IPS-20b (cell line): ENCODE measurements at regions not wholly inside any gene's neighbourhood (a gene's known extent, or its start where the extent isn't known, plus 50 kb on each side); places are given as distances from the start of the nearest gene placed in this dataset.

Experiments used
- H3K27ac ChIP-seq: one replicate; pipeline ENCODE4 v1.5.1; 2013; ENCODE audit warnings: low read length
- H3K27me3 ChIP-seq: 2 replicates; pipeline ENCODE4 v1.6.1; 2013; ENCODE audit warnings: mild to moderate bottlenecking, low read length, inconsistent platforms; ENCODE audit not compliant: insufficient read depth
- H3K36me3 ChIP-seq: 2 replicates; pipeline ENCODE4 v1.6.1; 2013; ENCODE audit warnings: low read depth, mild to moderate bottlenecking, inconsistent platforms, low read length, moderate library complexity; ENCODE audit not compliant: insufficient read depth
- H3K4me1 ChIP-seq: 2 replicates; pipeline ENCODE4 v1.6.1; 2013; ENCODE audit warnings: mild to moderate bottlenecking, control low read depth, inconsistent platforms, low read length, moderate library complexity; ENCODE audit not compliant: insufficient read depth
- H3K4me3 ChIP-seq: 2 replicates; pipeline ENCODE4 v1.5.1; 2013; ENCODE audit warnings: mild to moderate bottlenecking, low read length, inconsistent platforms
- H3K9ac ChIP-seq: 2 replicates; pipeline ENCODE4 v1.6.1; 2013; ENCODE audit warnings: low read depth, mild to moderate bottlenecking, inconsistent platforms, low read length, moderate library complexity
- H3K9me3 ChIP-seq: 2 replicates; pipeline ENCODE4 v1.6.1; 2013; ENCODE audit warnings: mild to moderate bottlenecking, low read depth, low read length, inconsistent platforms; ENCODE audit not compliant: insufficient read depth

DNA sequence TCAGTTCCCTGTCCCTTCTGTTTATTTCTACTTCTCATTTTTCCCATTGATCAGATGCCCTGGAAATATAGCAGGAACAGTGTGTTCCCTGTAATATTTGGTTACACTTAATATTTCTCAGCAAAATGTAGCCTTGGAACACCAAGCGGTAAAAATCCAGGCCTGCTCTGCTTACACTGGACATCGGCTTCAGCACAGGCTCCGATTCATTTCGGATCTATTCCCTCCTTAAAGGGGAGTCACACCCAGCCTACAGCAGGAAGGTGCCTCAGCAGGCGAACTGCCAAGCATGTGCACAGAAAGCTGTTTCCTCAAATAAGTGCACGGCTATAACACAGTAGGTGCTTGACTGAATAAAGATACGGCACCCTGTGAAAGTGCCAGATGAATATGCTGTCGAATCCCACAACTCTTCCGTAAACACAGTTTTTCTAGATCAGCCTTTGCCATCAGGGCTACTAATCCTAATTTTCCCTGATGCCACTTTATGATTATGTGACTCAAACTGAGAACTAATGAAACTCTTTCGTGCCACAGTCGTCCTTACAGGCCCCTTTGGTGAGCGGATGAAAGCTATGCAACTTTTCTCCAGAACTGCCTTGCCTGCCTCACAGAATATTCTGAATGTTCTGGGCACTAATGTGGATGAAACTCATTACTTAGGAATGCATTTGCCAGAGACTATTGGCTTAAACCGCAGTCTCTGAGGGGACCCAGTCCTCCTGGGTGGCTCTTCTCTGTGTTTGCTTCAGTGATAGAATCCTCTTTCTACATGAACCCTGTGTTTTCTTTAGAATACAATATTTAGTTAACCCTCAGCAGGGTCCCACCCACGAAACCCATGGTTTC, 275.5 kb upstream of the RUNX1 start:
- Histone ChIP-seq H3K27me3 (no peaks in the 10 kb centered on the region), H3K36me3 (no peaks in the 10 kb centered on the region), H3K9ac (no peak overlapping the region), H3K4me3 (no peak overlapping the region), H3K9me3 (no peaks in the 10 kb centered on the region), H3K4me1 (no peaks in the 10 kb centered on the region), H3K27ac (no peak overlapping the region)

GRCh38 chr21:35323947-35324346, 274.8 kb upstream of the RUNX1 start:
- Histone ChIP-seq H3K4me1 (no peaks in the 10 kb centered on the region), H3K9ac (no peak overlapping the region), H3K4me3 (no peak overlapping the region)

DNA sequence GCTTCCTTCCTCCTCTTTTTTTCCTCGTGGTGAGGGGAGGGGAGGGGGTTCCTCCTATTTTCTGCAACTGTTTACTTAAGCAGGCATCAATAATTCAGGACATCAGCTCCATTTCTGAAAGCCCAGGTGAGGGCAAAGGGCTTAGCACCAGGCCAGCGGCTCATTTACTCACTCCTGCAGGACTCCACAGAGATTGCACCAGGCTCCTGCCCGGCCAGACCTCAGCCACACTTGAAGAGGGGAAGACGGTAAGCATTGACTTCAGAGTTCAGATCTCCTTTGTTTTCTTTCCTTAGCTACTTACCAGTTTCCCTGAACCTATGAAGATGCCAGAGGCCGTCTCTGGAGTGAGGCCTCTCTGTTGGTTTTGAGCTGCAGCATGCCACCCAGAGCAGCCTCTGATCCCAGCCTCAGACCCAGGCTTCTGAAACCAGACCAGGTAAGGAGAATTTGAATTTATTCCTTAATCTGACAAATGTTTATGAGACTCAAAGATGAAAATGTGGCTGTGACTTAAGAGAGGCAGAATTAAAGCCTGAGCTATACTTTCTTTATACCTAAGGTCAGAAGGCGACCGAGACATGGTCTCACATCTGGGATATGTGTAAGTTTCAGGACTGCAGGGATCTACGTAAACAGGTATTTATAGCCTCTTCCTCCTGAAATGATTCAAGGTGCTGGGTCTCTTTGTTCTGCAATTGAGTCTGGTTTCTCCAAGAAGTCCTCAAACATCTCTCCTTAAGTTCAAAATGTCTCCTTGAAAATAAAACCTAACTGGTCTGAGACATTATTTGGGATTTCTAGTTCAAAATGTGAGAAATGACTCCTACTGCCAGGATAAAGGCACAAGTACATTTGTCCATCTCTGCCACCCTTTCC, 272.5 kb upstream of the RUNX1 start:
- no peak overlapping the region for H3K9ac ChIP-seq
- H3K27me3 ChIP-seq, result no peaks in the 10 kb centered on the region
- H3K36me3 ChIP-seq, result no peaks in the 10 kb centered on the region
- H3K9me3 ChIP-seq, result no peaks in the 10 kb centered on the region
- no peaks in the 10 kb centered on the region for H3K4me1 ChIP-seq
- no peak overlapping the region for H3K4me3 ChIP-seq
- H3K27ac ChIP-seq, result no peak overlapping the region

More at GRCh38 chr21:35323947-35324346, 274.8 kb upstream of the RUNX1 start:
- Histone ChIP-seq H3K27me3 (no peaks in the 10 kb centered on the region), H3K9me3 (no peaks in the 10 kb centered on the region), H3K36me3 (no peaks in the 10 kb centered on the region), H3K27ac (no peak overlapping the region)

GRCh38 chr21:35319684-35320283, 270.7 kb upstream of the RUNX1 start:
- H3K27ac ChIP-seq, result no peak overlapping the region
- no peaks in the 10 kb centered on the region for H3K36me3 ChIP-seq
- H3K4me1 ChIP-seq, result no peaks in the 10 kb centered on the region
- no peaks in the 10 kb centered on the region for H3K27me3 ChIP-seq
- H3K4me3 ChIP-seq, result no peak overlapping the region
- no peak overlapping the region for H3K9ac ChIP-seq
- no peaks in the 10 kb centered on the region for H3K9me3 ChIP-seq

DNA sequence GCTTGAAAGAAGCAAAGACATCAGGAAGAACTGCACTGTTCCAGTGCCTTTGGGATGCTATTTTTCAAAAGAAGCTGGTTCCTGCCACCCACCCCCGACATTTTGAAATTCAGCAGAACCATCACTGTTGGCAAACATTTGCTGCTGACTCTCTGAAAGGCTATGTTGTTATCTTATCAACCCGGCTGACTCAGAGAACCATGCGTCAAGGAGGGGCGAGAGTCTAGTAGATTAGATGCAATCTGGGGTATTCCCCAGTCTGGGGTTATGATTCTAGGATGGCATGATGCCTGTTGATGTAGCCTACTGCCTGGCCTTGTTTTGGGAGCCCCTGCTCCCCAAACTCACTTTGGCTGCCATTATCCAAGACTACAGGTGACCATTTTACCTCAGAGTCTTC, 267.8 kb upstream of the RUNX1 start:
- H3K4me3 ChIP-seq, result no peak overlapping the region
- H3K36me3 ChIP-seq, result no peaks in the 10 kb centered on the region
- no peak overlapping the region for H3K27ac ChIP-seq
- no peaks in the 10 kb centered on the region for H3K4me1 ChIP-seq
- no peaks in the 10 kb centered on the region for H3K9me3 ChIP-seq
- H3K27me3 ChIP-seq, result no peaks in the 10 kb centered on the region
- no peak overlapping the region for H3K9ac ChIP-seq

GRCh38 chr21:35316456-35316855, 267.4 kb upstream of the RUNX1 start:
- Histone ChIP-seq H3K9ac (no peak overlapping the region), H3K4me1 (no peaks in the 10 kb centered on the region), H3K27me3 (no peaks in the 10 kb centered on the region), H3K4me3 (no peak overlapping the region), H3K27ac (no peak overlapping the region), H3K36me3 (no peaks in the 10 kb centered on the region), H3K9me3 (no peaks in the 10 kb centered on the region)

- H3K36me3 ChIP-seq, result no peaks in the 10 kb centered on the region
- H3K4me1 ChIP-seq, result no peaks in the 10 kb centered on the region
- no peak overlapping the region for H3K27ac ChIP-seq
- H3K27me3 ChIP-seq, result no peaks in the 10 kb centered on the region
- H3K9me3 ChIP-seq, result no peaks in the 10 kb centered on the region
- no peak overlapping the region for H3K4me3 ChIP-seq
- no peak overlapping the region for H3K9ac ChIP-seq
Measured at GRCh38 chr21:35314857-35315582, 265.9 kb upstream of the RUNX1 start.

- Histone ChIP-seq H3K9ac (no peak overlapping the region), H3K4me1 (no peaks in the 10 kb centered on the region), H3K36me3 (no peaks in the 10 kb centered on the region), H3K9me3 (peaks cover 8% of the 10 kb centered on the region), H3K27ac (no peak overlapping the region), H3K27me3 (no peaks in the 10 kb centered on the region), H3K4me3 (no peak overlapping the region)
Measured at GRCh38 chr21:35311985-35312384, 262.9 kb upstream of the RUNX1 start.

- Histone ChIP-seq H3K36me3 (no peaks in the 10 kb centered on the region), H3K27me3 (no peaks in the 10 kb centered on the region), H3K4me3 (no peak overlapping the region), H3K9me3 (peaks cover 8% of the 10 kb centered on the region), H3K9ac (no peak overlapping the region), H3K27ac (no peak overlapping the region), H3K4me1 (no peaks in the 10 kb centered on the region)
Measured at GRCh38 chr21:35309316-35309715, 260.2 kb upstream of the RUNX1 start.

DNA sequence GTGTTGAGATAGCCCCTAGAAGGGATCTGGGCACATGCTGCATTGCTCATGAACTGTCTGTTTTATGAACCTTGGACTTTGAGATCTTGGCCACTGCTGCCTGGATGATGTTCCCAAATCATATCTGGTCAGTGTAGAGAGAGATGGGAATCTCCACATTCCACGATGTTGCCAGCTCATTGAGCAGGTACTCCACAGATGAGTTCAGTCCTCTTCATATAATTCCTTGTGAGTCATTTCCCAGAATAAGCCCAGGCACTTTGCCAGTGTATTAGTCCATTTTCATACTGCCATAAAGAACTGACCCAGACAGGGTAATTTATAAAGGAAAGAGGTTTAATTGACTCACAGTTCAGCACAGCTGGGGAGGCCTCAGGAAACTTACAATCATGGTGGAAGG, 254.0 kb upstream of the RUNX1 start:
- Histone ChIP-seq H3K4me1 (no peaks in the 10 kb centered on the region), H3K36me3 (no peaks in the 10 kb centered on the region), H3K9me3 (peaks cover under 1% of the 10 kb centered on the region), H3K4me3 (no peak overlapping the region), H3K27ac (no peak overlapping the region), H3K27me3 (no peaks in the 10 kb centered on the region), H3K9ac (no peak overlapping the region)

DNA sequence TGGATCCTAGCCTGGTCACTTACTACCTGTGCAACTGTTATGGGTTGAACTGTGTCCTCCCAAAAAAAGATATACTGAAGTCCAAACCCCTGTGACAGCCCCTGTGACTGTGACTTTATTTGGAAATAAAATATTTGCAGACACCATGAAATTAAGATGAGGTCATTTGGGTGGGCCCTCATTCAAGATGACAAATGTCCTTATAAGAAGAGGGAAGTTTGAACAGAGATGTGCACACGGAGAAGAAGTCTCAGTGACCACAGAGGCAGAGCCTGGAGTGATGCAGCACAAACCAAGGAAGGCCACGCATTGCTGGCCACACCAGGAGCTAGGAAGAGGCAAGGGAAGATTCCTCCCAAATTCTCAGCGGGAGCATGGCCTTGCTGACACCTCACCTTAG, 249.7 kb upstream of the RUNX1 start:
- H3K9ac ChIP-seq, result no peak overlapping the region
- H3K27ac ChIP-seq, result no peak overlapping the region
- peaks cover 12% of the 10 kb centered on the region for H3K4me1 ChIP-seq
- H3K36me3 ChIP-seq, result no peaks in the 10 kb centered on the region
- no peak overlapping the region for H3K4me3 ChIP-seq
- no peaks in the 10 kb centered on the region for H3K27me3 ChIP-seq
- no peaks in the 10 kb centered on the region for H3K9me3 ChIP-seq
